PC-9 (cell line): ENCODE measurements at regions not wholly inside any gene's neighbourhood (a gene's known extent, or its start where the extent isn't known, plus 50 kb on each side); places are given as distances from the start of the nearest gene placed in this dataset.

Experiments used
- BruUV-seq: library from RNA; stranded (reverse); fragments of 400-500 nt; replicated peaks from 2 replicates; lab custom pipeline; 2021; lab: Mats Ljungman, UMichigan
- CTCF ChIA-PET: fragments of 300-600 bp; sonication (Branson Sonifier 250); formaldehyde crosslinking; loops from one replicate; lab custom pipeline; 2022; ENCODE audit warnings: antibody characterized with exemption; lab: Charles Lee
- POLR2A ChIA-PET: fragments of 300-600 bp; sonication (Branson Sonifier 250); formaldehyde crosslinking; loops from one replicate; lab custom pipeline; 2022; ENCODE audit warnings: antibody characterized with exemption; ENCODE audit not compliant: unreplicated experiment; lab: Charles Lee
- DNase-seq, 2 experiments: peaks; one replicate each; pipeline versions ENCODE4 v3.0.0 to v3.0.0-alpha.2; 2015 to 2022; ENCODE audit warnings: mixed read lengths in 1 of 2
- H2AFZ ChIP-seq: fragments of 200-600 bp; sonication (generic); 2 replicates; pipeline ENCODE4 v1.8.1; 2017; ENCODE audit warnings: antibody characterized with exemption
- H3F3A ChIP-seq: fragments of 200-600 bp; sonication (generic); 2 replicates; pipeline ENCODE4 v1.8.1; 2017; ENCODE audit warnings: antibody characterized with exemption, mild to moderate bottlenecking, low read depth; ENCODE audit not compliant: insufficient read depth
- H3K27ac ChIP-seq: fragments of 200-600 bp; sonication (generic); 2 replicates; pipeline ENCODE4 v1.6.1; 2016; ENCODE audit warnings: mixed run types
- H3K27me3 ChIP-seq: fragments of 200-600 bp; sonication (generic); 2 replicates; pipeline ENCODE4 v1.6.1; 2016; ENCODE audit warnings: low read depth, mixed run types; ENCODE audit not compliant: insufficient read depth
- H3K36me3 ChIP-seq: fragments of 200-600 bp; sonication (generic); 2 replicates; pipeline ENCODE4 v1.6.1; 2016; ENCODE audit warnings: low read depth, mixed run types
- H3K4me1 ChIP-seq: fragments of 200-600 bp; sonication (generic); replicated peaks from 2 replicates; pipeline ENCODE4 v1.6.1; 2016; ENCODE audit warnings: mixed run types; ENCODE audit not compliant: insufficient read depth
- H3K4me2 ChIP-seq: fragments of 200-600 bp; sonication (generic); 2 replicates; pipeline ENCODE4 v1.6.1; 2017; ENCODE audit warnings: mixed run types
- H3K4me3 ChIP-seq: fragments of 200-600 bp; sonication (generic); 2 replicates; pipeline ENCODE4 v1.6.1; 2016; ENCODE audit warnings: mixed run types
- H3K79me2 ChIP-seq: fragments of 200-600 bp; sonication (generic); 2 replicates; pipeline ENCODE4 v1.6.1; 2017; ENCODE audit warnings: low read depth, mixed run types
- H3K9me2 ChIP-seq: fragments of 200-600 bp; sonication (generic); 2 replicates; pipeline ENCODE4 v1.8.1; 2017; ENCODE audit warnings: mild to moderate bottlenecking; ENCODE audit not compliant: insufficient read depth
- H3K9me3 ChIP-seq: fragments of 200-600 bp; sonication (generic); 2 replicates; pipeline ENCODE4 v1.8.1; 2016; ENCODE audit warnings: low read depth; ENCODE audit not compliant: insufficient read depth
- H4K20me1 ChIP-seq: fragments of 200-600 bp; sonication (generic); 2 replicates; pipeline ENCODE4 v1.8.1; 2017; ENCODE audit not compliant: insufficient read depth
- EZH2 ChIP-seq: fragments of 200-600 bp; sonication (generic); IDR thresholded peaks from 2 replicates; pipeline ENCODE4 v1.8.0; 2017; ENCODE audit warnings: antibody characterized with exemption, low read depth
- intact Hi-C: fragments of 100-400 bp; cut with micrococcal nuclease; formaldehyde crosslinking; loops from one replicate; pipeline ENCODE4 v1.10.0; 2022; ENCODE audit not compliant: unreplicated experiment
- TF ChIP-seq, protein P1 (sequence below): fragments of 200-600 bp; sonication (generic); conservative IDR thresholded peaks from 2 replicates; pipeline ENCODE4 v1.6.1; 2017; ENCODE audit warnings: mixed run types, antibody characterized with exemption, mild to moderate bottlenecking, moderate library complexity

DNA sequence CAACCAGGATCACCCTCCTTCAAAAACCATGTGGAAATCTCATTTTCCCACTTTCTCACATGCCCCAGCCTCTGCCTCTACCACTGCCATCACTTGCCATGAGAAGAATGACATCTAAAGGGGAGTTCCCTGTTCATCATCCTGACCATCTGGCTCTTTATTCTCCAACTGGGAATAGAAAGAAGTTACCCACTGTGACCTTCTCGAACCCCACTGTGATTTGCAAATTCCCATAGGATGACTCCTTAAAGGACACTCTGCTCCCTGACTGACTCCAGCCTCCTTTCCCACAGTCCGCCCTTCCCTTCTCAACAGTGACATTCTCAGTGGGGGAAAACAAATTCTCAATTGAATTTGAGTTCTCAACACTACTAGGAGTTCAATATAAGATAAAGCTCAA is 440.5 kb downstream of the NR2F2 start:
- Histone ChIP-seq H3F3A (no peaks in the 10 kb centered on the region), H3K9me3 (no peaks in the 10 kb centered on the region), H3K27me3 (0 out of 2 replicates have a peak, but pooled peaks cover 3% of the 10 kb centered on the region), H2AFZ (no peak overlapping the region), H4K20me1 (no peaks in the 10 kb centered on the region), H3K79me2 (no peaks in the 10 kb centered on the region), H3K4me2 (no peak overlapping the region), H3K9me2 (no peaks in the 10 kb centered on the region), H3K36me3 (no peaks in the 10 kb centered on the region), H3K4me1 (no peaks in the 10 kb centered on the region), H3K27ac (no peak overlapping the region), H3K4me3 (no peak overlapping the region)
- BruUV-seq, result no TSS peak
- DNase-seq, result no peak
- CTCF ChIA-PET, result no interaction called here
- TF ChIP-seq, protein P1, sequence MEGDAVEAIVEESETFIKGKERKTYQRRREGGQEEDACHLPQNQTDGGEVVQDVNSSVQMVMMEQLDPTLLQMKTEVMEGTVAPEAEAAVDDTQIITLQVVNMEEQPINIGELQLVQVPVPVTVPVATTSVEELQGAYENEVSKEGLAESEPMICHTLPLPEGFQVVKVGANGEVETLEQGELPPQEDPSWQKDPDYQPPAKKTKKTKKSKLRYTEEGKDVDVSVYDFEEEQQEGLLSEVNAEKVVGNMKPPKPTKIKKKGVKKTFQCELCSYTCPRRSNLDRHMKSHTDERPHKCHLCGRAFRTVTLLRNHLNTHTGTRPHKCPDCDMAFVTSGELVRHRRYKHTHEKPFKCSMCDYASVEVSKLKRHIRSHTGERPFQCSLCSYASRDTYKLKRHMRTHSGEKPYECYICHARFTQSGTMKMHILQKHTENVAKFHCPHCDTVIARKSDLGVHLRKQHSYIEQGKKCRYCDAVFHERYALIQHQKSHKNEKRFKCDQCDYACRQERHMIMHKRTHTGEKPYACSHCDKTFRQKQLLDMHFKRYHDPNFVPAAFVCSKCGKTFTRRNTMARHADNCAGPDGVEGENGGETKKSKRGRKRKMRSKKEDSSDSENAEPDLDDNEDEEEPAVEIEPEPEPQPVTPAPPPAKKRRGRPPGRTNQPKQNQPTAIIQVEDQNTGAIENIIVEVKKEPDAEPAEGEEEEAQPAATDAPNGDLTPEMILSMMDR, result no peak
- no peak for TF ChIP-seq EZH2
- intact Hi-C loops, result no loop called here
- POLR2A ChIA-PET, result no interaction called here

DNA sequence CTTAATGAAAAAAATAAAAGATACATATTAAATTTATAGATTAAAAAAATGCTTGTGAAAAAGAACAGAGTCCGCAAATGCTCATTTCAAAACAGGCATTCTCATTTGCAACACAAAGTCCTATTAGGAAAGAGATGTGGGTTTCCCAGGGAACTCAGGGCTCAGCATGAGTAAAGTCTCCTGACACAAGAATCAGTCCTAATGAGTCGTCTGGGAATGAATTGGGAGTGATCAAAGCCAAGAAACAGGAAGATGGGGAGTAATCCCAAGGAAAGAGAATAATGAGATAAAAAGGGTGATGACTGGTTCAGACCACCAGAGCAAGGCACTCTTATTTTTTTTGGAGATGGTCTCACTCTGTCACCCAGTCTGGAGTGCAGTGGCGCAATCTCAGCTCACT is 443.7 kb downstream of the NR2F2 start:
- CTCF ChIA-PET, result no interaction called here
- no TSS peak for BruUV-seq
- intact Hi-C loops, result no loop called here

DNA sequence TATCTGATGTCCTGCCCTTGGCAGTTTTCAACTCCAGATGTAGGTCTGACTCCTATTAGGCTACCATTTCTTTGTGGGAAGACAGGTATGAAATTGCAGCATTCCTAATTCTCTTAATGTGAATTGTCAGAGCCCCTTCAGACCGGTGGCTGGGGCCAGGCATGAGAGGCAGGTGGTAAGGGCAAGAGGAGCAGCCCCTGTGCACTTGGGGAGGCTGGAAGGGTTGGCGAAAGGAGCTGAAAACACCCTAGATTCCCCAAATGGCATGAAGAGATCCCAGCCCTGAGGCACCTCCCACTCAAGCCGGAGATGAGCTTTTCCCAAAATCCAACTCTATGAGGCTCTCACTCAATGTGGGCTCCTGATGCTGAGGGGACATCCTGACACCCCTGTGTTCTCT is 453.2 kb downstream of the NR2F2 start:
- Histone ChIP-seq H2AFZ (no peak overlapping the region), H4K20me1 (no peaks in the 10 kb centered on the region), H3F3A (no peaks in the 10 kb centered on the region), H3K27ac (no peak overlapping the region), H3K9me2 (no peaks in the 10 kb centered on the region), H3K36me3 (no peaks in the 10 kb centered on the region), H3K9me3 (no peaks in the 10 kb centered on the region), H3K4me3 (no peak overlapping the region), H3K79me2 (no peaks in the 10 kb centered on the region), H3K4me2 (no peak overlapping the region), H3K27me3 (peaks cover 30% of the 10 kb centered on the region), H3K4me1 (no peaks in the 10 kb centered on the region)
- intact Hi-C loops, result no loop called here
- TF ChIP-seq EZH2, result no peak
- TF ChIP-seq, protein P1, result no peak
- DNase-seq, result no peak
- CTCF ChIA-PET, result no interaction called here
- no TSS peak for BruUV-seq
- POLR2A ChIA-PET, result no interaction called here

More for the DNA sequence above, 443.7 kb downstream of the NR2F2 start:
- no peak for DNase-seq
- no peaks in the 10 kb centered on the region for H3K4me1 ChIP-seq
- POLR2A ChIA-PET, result no interaction called here
- H3K27ac ChIP-seq, result no peak overlapping the region
- peaks cover 21% of the 10 kb centered on the region for H3K27me3 ChIP-seq
- H3K36me3 ChIP-seq, result no peaks in the 10 kb centered on the region
- no peak overlapping the region for H3K4me3 ChIP-seq
- no peaks in the 10 kb centered on the region for H3K9me2 ChIP-seq
- H2AFZ ChIP-seq, result no peak overlapping the region
- no peaks in the 10 kb centered on the region for H3K9me3 ChIP-seq
- no peaks in the 10 kb centered on the region for H3K79me2 ChIP-seq
- no peak overlapping the region for H3K4me2 ChIP-seq
- H4K20me1 ChIP-seq, result no peaks in the 10 kb centered on the region
- TF ChIP-seq EZH2, result no peak
- TF ChIP-seq, protein P1, result no peak
- no peaks in the 10 kb centered on the region for H3F3A ChIP-seq
